GM12878 (cell line): ENCODE measurements at regions not wholly inside any gene's neighbourhood (a gene's known extent, or its start where the extent isn't known, plus 50 kb on each side); places are given as distances from the start of the nearest gene placed in this dataset.

Experiments
- ATAC-seq: fragments of 200-7000 bp; cut with Tn5 transposase; 3 replicates; pipeline ENCODE4 v1.9.1; 2020; ENCODE audit warnings: mild to moderate bottlenecking, moderate library complexity
- BruUV-seq: library from RNA; stranded (reverse); fragments of 400-500 nt; replicated peaks from 2 replicates; lab custom pipeline; 2021; lab: Mats Ljungman, UMichigan
- CTCF ChIA-PET: fragments of 300-600 bp; sonication (Branson Sonifier 250); formaldehyde crosslinking; extraction: SDS; loops from one replicate; lab custom pipeline; 2021; ENCODE audit warnings: inconsistent platforms; lab: Yijun Ruan, JAX
- POLR2A ChIA-PET: fragments of 350-600 bp; formaldehyde crosslinking; extraction: SDS; loops from one replicate; lab custom pipeline; 2021; ENCODE audit warnings: inconsistent platforms; lab: Charles Lee
- RAD21 ChIA-PET: fragments of 300-600 bp; sonication (Branson Sonifier 250); formaldehyde crosslinking; loops from one replicate; lab custom pipeline; 2023; ENCODE audit warnings: antibody characterized with exemption; ENCODE audit not compliant: unreplicated experiment; lab: Charles Lee
- SMC1A ChIA-PET: fragments of 300-600 bp; sonication (Branson Sonifier 250); formaldehyde crosslinking; loops from one replicate; lab custom pipeline; 2023; ENCODE audit not compliant: unreplicated experiment, uncharacterized antibody; lab: Charles Lee
- DNase-seq: peaks from one replicate; pipeline ENCODE4 v3.0.0-alpha.2; 2011; ENCODE audit warnings: low read depth, low spot score
- FAIRE-seq: peaks from 3 replicates; lab custom pipeline; 2011; peaks lifted over from hg19 to GRCh38; lab: Jason Lieb, UNC
- H2AFZ ChIP-seq: 2 replicates; pipeline ENCODE4 v1.6.0; 2011; ENCODE audit warnings: low read depth, low read length, control low read depth; ENCODE audit not compliant: control insufficient read depth
- H3K27ac ChIP-seq: 2 replicates; pipeline ENCODE4 v1.5.1; 2011; ENCODE audit warnings: control low read depth; ENCODE audit not compliant: control insufficient read depth, insufficient read depth
- H3K27me3 ChIP-seq, 2 experiments: replicated peaks in 1 of 2; 2 replicates each; pipeline versions ENCODE4 v1.6.0 to v1.6.1; 2011; ENCODE audit warnings: low read length in 1 of 2; ENCODE audit not compliant: control insufficient read depth in 2 of 2, insufficient read depth in 2 of 2
- H3K36me3 ChIP-seq, 2 experiments: 2 replicates each; pipeline ENCODE4 v1.5.1; 2011; ENCODE audit warnings: low read length in 1 of 2; ENCODE audit not compliant: control insufficient read depth in 2 of 2, insufficient read depth in 2 of 2
- H3K4me1 ChIP-seq: 2 replicates; pipeline ENCODE4 v1.6.1; 2011; ENCODE audit warnings: mild to moderate bottlenecking, low read length, moderate library complexity, mixed read lengths; ENCODE audit not compliant: control insufficient read depth, insufficient read depth
- H3K4me2 ChIP-seq: 2 replicates; pipeline ENCODE4 v1.6.0; 2011; ENCODE audit warnings: control low read depth; ENCODE audit not compliant: control insufficient read depth, insufficient read depth
- H3K4me3 ChIP-seq: fragments of 200-600 bp; sonication (generic); 2 replicates; pipeline ENCODE4 v1.5.1; 2016
- H3K79me2 ChIP-seq: 2 replicates; pipeline ENCODE4 v1.6.0; 2011; ENCODE audit warnings: low read length; ENCODE audit not compliant: control insufficient read depth, insufficient read depth
- H3K9ac ChIP-seq: 2 replicates; pipeline ENCODE4 v1.8.0; 2011; ENCODE audit warnings: low read length, control low read depth, mixed read lengths; ENCODE audit not compliant: control insufficient read depth, insufficient read depth
- H3K9me3 ChIP-seq: replicated peaks from 3 replicates; pipeline ENCODE4 v1.5.1; 2011; ENCODE audit warnings: mild to moderate bottlenecking, low read length; ENCODE audit not compliant: control insufficient read depth, insufficient read depth
- H4K20me1 ChIP-seq: 2 replicates; pipeline ENCODE4 v1.6.0; 2011; ENCODE audit not compliant: control insufficient read depth, insufficient read depth
- CHD1 ChIP-seq: IDR thresholded peaks from 2 replicates; pipeline ENCODE4 v1.6.1; 2012; ENCODE audit warnings: low read depth, low read length, improper control_type of control experiment
- HDAC2 ChIP-seq: fragments of 200-600 bp; sonication (generic); IDR thresholded peaks from 2 replicates; pipeline ENCODE4 v1.6.1; 2017
- JUND ChIP-seq: IDR thresholded peaks from 2 replicates; pipeline ENCODE4 v1.6.1; 2012; ENCODE audit warnings: low read depth, mild to moderate bottlenecking, low read length, improper control_type of control experiment, moderate library complexity
- MTA3 ChIP-seq: IDR thresholded peaks from 2 replicates; pipeline ENCODE4 v1.6.1; 2012; ENCODE audit warnings: low read length, inconsistent platforms, borderline replicate concordance
- RFX5 ChIP-seq: IDR thresholded peaks from 2 replicates; pipeline ENCODE4 v1.6.1; 2011; ENCODE audit warnings: low read depth, low read length, improper control_type of control experiment
- SIX5 ChIP-seq: IDR thresholded peaks from 2 replicates; pipeline ENCODE4 v1.6.1; 2011; ENCODE audit warnings: mild to moderate bottlenecking, low read depth, low read length, moderate library complexity; ENCODE audit not compliant: severe bottlenecking
- WGBS: methylation state at CpG from one replicate; pipeline ENCODE4 v1.1.6; 2016; ENCODE audit warnings: low lambda C conversion rate; ENCODE audit not compliant: insufficient replicate concordance, insufficient coverage; ENCODE audit errors: missing lambda C conversion rate; 5-methylcytosine and 5-hydroxymethylcytosine counted together
- in situ Hi-C: fragments of 300-500 bp; cut with MboI; formaldehyde crosslinking; loops from 9 replicates; pipeline ENCODE4 v1.14.3; 2018; ENCODE audit warnings: mixed read lengths
- intact Hi-C: fragments of 100-400 bp; cut with micrococcal nuclease; formaldehyde crosslinking; loops from one replicate; pipeline ENCODE4 v1.14.2; 2022; ENCODE audit not compliant: unreplicated experiment
- TF ChIP-seq, protein P1 (sequence below): IDR thresholded peaks from 2 replicates; pipeline ENCODE4 v1.6.1; 2012; ENCODE audit warnings: low read depth, low read length, improper control_type of control experiment
- TF ChIP-seq, protein P2 (sequence below): fragments of 450-650 bp; formaldehyde crosslinking; IDR thresholded peaks from 2 replicates; pipeline ENCODE4 v1.5.0; 2022; ENCODE audit warnings: mild to moderate bottlenecking, missing genetic modification characterization
- TF ChIP-seq, protein P3 (sequence below): fragments of 450-650 bp; IDR thresholded peaks from 2 replicates; pipeline ENCODE4 v1.6.1; 2017; ENCODE audit warnings: mild to moderate bottlenecking, moderate library complexity
- TF ChIP-seq, protein P4 (sequence below): fragments of 450-650 bp; formaldehyde crosslinking; IDR thresholded peaks from 2 replicates; pipeline ENCODE4 v1.4.0; 2020; ENCODE audit warnings: mild to moderate bottlenecking, moderate library complexity

DNA sequence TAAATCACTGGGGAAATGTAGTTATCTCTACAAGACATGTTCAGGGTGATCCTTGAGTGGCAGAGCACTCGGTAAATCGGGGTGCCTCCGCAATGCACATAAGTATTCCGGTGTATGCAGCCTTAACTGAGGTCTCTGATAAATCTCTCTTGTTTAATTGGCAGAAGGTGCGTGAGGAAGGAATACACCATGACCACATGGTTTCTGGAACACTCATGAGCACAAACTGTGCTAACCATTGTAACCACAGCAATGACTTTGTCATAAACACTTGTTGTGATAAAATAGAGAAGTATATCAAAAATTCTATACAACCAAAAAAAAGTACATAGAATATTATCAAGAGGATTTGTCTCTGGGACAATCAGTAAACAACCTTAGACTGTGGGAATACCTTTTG, 146.8 kb upstream of the DIO2 start:
- no TSS peak for BruUV-seq
- H3K27me3 ChIP-seq = no peaks in the 10 kb centered on the region
- RAD21 ChIA-PET = no interaction called here

More for the DNA sequence above, 146.8 kb upstream of the DIO2 start:
- ATAC-seq (no peak), DNase-seq (no peak), FAIRE-seq (no peak)
- ChIA-PET SMC1A (no interaction called here), POLR2A (no interaction called here), CTCF (no interaction called here)
- Histone ChIP-seq H3K9ac (no peak overlapping the region), H2AFZ (no peak overlapping the region), H3K36me3 (no peaks in the 10 kb centered on the region), H4K20me1 (no peaks in the 10 kb centered on the region), H3K27ac (no peak overlapping the region), H3K4me2 (no peak overlapping the region), H3K79me2 (no peaks in the 10 kb centered on the region), H3K4me3 (no peak overlapping the region), H3K4me1 (no peaks in the 10 kb centered on the region), H3K9me3 (no peaks in the 10 kb centered on the region)
- no peak for TF ChIP-seq SIX5
- TF ChIP-seq JUND = no peak
- TF ChIP-seq, protein P1, sequence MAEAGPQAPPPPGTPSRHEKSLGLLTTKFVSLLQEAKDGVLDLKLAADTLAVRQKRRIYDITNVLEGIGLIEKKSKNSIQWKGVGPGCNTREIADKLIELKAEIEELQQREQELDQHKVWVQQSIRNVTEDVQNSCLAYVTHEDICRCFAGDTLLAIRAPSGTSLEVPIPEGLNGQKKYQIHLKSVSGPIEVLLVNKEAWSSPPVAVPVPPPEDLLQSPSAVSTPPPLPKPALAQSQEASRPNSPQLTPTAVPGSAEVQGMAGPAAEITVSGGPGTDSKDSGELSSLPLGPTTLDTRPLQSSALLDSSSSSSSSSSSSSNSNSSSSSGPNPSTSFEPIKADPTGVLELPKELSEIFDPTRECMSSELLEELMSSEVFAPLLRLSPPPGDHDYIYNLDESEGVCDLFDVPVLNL = no peak
- TF ChIP-seq, protein P2, sequence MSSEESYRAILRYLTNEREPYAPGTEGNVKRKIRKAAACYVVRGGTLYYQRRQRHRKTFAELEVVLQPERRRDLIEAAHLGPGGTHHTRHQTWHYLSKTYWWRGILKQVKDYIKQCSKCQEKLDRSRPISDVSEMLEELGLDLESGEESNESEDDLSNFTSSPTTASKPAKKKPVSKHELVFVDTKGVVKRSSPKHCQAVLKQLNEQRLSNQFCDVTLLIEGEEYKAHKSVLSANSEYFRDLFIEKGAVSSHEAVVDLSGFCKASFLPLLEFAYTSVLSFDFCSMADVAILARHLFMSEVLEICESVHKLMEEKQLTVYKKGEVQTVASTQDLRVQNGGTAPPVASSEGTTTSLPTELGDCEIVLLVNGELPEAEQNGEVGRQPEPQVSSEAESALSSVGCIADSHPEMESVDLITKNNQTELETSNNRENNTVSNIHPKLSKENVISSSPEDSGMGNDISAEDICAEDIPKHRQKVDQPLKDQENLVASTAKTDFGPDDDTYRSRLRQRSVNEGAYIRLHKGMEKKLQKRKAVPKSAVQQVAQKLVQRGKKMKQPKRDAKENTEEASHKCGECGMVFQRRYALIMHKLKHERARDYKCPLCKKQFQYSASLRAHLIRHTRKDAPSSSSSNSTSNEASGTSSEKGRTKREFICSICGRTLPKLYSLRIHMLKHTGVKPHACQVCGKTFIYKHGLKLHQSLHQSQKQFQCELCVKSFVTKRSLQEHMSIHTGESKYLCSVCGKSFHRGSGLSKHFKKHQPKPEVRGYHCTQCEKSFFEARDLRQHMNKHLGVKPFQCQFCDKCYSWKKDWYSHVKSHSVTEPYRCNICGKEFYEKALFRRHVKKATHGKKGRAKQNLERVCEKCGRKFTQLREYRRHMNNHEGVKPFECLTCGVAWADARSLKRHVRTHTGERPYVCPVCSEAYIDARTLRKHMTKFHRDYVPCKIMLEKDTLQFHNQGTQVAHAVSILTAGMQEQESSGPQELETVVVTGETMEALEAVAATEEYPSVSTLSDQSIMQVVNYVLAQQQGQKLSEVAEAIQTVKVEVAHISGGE = no peak
- TF ChIP-seq CHD1 = no peak
- TF ChIP-seq MTA3 = no peak
- TF ChIP-seq RFX5 = no peak
- TF ChIP-seq, protein P3, sequence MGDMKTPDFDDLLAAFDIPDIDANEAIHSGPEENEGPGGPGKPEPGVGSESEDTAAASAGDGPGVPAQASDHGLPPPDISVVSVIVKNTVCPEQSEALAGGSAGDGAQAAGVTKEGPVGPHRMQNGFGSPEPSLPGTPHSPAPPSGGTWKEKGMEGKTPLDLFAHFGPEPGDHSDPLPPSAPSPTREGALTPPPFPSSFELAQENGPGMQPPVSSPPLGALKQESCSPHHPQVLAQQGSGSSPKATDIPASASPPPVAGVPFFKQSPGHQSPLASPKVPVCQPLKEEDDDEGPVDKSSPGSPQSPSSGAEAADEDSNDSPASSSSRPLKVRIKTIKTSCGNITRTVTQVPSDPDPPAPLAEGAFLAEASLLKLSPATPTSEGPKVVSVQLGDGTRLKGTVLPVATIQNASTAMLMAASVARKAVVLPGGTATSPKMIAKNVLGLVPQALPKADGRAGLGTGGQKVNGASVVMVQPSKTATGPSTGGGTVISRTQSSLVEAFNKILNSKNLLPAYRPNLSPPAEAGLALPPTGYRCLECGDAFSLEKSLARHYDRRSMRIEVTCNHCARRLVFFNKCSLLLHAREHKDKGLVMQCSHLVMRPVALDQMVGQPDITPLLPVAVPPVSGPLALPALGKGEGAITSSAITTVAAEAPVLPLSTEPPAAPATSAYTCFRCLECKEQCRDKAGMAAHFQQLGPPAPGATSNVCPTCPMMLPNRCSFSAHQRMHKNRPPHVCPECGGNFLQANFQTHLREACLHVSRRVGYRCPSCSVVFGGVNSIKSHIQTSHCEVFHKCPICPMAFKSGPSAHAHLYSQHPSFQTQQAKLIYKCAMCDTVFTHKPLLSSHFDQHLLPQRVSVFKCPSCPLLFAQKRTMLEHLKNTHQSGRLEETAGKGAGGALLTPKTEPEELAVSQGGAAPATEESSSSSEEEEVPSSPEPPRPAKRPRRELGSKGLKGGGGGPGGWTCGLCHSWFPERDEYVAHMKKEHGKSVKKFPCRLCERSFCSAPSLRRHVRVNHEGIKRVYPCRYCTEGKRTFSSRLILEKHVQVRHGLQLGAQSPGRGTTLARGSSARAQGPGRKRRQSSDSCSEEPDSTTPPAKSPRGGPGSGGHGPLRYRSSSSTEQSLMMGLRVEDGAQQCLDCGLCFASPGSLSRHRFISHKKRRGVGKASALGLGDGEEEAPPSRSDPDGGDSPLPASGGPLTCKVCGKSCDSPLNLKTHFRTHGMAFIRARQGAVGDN = no peak
- TF ChIP-seq, protein P4, sequence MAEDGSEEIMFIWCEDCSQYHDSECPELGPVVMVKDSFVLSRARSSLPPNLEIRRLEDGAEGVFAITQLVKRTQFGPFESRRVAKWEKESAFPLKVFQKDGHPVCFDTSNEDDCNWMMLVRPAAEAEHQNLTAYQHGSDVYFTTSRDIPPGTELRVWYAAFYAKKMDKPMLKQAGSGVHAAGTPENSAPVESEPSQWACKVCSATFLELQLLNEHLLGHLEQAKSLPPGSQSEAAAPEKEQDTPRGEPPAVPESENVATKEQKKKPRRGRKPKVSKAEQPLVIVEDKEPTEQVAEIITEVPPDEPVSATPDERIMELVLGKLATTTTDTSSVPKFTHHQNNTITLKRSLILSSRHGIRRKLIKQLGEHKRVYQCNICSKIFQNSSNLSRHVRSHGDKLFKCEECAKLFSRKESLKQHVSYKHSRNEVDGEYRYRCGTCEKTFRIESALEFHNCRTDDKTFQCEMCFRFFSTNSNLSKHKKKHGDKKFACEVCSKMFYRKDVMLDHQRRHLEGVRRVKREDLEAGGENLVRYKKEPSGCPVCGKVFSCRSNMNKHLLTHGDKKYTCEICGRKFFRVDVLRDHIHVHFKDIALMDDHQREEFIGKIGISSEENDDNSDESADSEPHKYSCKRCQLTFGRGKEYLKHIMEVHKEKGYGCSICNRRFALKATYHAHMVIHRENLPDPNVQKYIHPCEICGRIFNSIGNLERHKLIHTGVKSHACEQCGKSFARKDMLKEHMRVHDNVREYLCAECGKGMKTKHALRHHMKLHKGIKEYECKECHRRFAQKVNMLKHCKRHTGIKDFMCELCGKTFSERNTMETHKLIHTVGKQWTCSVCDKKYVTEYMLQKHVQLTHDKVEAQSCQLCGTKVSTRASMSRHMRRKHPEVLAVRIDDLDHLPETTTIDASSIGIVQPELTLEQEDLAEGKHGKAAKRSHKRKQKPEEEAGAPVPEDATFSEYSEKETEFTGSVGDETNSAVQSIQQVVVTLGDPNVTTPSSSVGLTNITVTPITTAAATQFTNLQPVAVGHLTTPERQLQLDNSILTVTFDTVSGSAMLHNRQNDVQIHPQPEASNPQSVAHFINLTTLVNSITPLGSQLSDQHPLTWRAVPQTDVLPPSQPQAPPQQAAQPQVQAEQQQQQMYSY = no peak
- TF ChIP-seq HDAC2 = no peak
- intact Hi-C loops (no loop called here), in situ Hi-C loops (no loop called here)
- 52% methylated on average over 5 of the region's 5 CpGs for WGBS
